Prostate gland (tissue), 2 donors: ENCODE measurements at regions not wholly inside any gene's neighbourhood (a gene's known extent, or its start where the extent isn't known, plus 50 kb on each side); places are given as distances from the start of the nearest gene placed in this dataset.

ENCODE experiments used
- CTCF ChIP-seq, 4 experiments: fragments of 200-600 bp in 2 of 4; fragments of 450-650 bp in 2 of 4; sonication (generic) in 2 of 4; IDR thresholded peaks; 1 replicate in 3 of 4; 2 replicates in 1 of 4; pipeline ENCODE4 v1.5.1; 2016 to 2019; ENCODE audit warnings: antibody characterized with exemption in 4 of 4, mild to moderate bottlenecking in 2 of 4, moderate library complexity in 2 of 4
- POLR2A ChIP-seq: fragments of 450-650 bp; IDR thresholded peaks from one replicate; pipeline ENCODE4 v1.6.1; 2016; ENCODE audit warnings: antibody characterized with exemption, mild to moderate bottlenecking

GRCh38 chr5:128631771-128632170 is 93.7 kb upstream of the FBN2 start:
- no peak for TF ChIP-seq CTCF (IDR thresholded peaks at IDR 0.05)
- TF ChIP-seq POLR2A, result no peak
